GOT3 (cell line): ENCODE measurements at regions not wholly inside any gene's neighbourhood (a gene's known extent, or its start where the extent isn't known, plus 50 kb on each side); places are given as distances from the start of the nearest gene placed in this dataset.
"Not testable (repeated sequence)": the region's sequence is repeated elsewhere in the genome, so short reads cannot be mapped to it uniquely, and the experiment has no call there.

Source experiments
- DNase-seq: peaks from one replicate; lab custom pipeline; 2025; ENCODE audit warnings: mixed read lengths; lab: John Stamatoyannopoulos, UW

GRCh38 chr13:44812818-44813217 lies 176.5 kb downstream of the NUFIP1 start:
- DNase-seq, result no peak

GRCh38 chr13:44810061-44810840 lies 179.0 kb downstream of the NUFIP1 start:
- no peak for DNase-seq

GRCh38 chr13:44809190-44809589 lies 180.1 kb downstream of the NUFIP1 start:
- no peak for DNase-seq

GRCh38 chr13:44808185-44808584 lies 181.1 kb downstream of the NUFIP1 start:
- no peak for DNase-seq

- no peak for DNase-seq
Observed at GRCh38 chr13:44807449-44808034, 181.7 kb downstream of the NUFIP1 start.

GRCh38 chr13:44806826-44807225 lies 182.4 kb downstream of the NUFIP1 start:
- DNase-seq, result no peak

GRCh38 chr13:44805585-44805984 lies 183.7 kb downstream of the NUFIP1 start:
- no peak for DNase-seq

GRCh38 chr13:44803390-44803789 lies 185.9 kb downstream of the NUFIP1 start:
- no peak for DNase-seq

GRCh38 chr13:44802491-44802890 lies 186.8 kb downstream of the NUFIP1 start:
- DNase-seq, result no peak

- DNase-seq, result no peak
Observed at GRCh38 chr13:44801990-44802389, 187.3 kb downstream of the NUFIP1 start.

- DNase-seq, result no peak
Observed at GRCh38 chr13:44800626-44801025, 188.6 kb downstream of the NUFIP1 start.

- no peak for DNase-seq
Observed at GRCh38 chr13:44797685-44798084, 191.6 kb downstream of the NUFIP1 start.

- DNase-seq, result no peak
Observed at GRCh38 chr13:44796597-44797490, 192.4 kb downstream of the NUFIP1 start.

- DNase-seq, result not testable (repeated sequence)
Observed at GRCh38 chr13:44796039-44796438, 193.2 kb downstream of the NUFIP1 start.

- DNase-seq, result no peak
Observed at GRCh38 chr13:44795176-44795575, 194.1 kb downstream of the NUFIP1 start.

- no peak for DNase-seq
Observed at GRCh38 chr13:44792096-44792495, 197.2 kb downstream of the NUFIP1 start.

- no peak for DNase-seq
Observed at GRCh38 chr13:44790289-44790688, 199.0 kb downstream of the NUFIP1 start.

GRCh38 chr13:44787617-44788016 lies 201.7 kb downstream of the NUFIP1 start:
- DNase-seq, result no peak

GRCh38 chr13:44786756-44787155 lies 202.5 kb downstream of the NUFIP1 start:
- no peak for DNase-seq

GRCh38 chr13:44785401-44785800 lies 203.9 kb downstream of the NUFIP1 start:
- DNase-seq, result no peak

- DNase-seq, result no peak
Observed at GRCh38 chr13:44784708-44785080, 204.6 kb downstream of the NUFIP1 start.

GRCh38 chr13:44783994-44784707 lies 205.1 kb downstream of the NUFIP1 start:
- DNase-seq, result no peak
